A673 (cell line): ENCODE measurements at regions not wholly inside any gene's neighbourhood (a gene's known extent, or its start where the extent isn't known, plus 50 kb on each side); places are given as distances from the start of the nearest gene placed in this dataset.

ENCODE experiments used
- CTCF ChIP-seq: fragments of 300-800, 200-600 bp; sonication (generic); conservative IDR thresholded peaks from 2 replicates; pipeline ENCODE4 v1.5.1; 2017; ENCODE audit warnings: low read depth, mild to moderate bottlenecking, antibody characterized with exemption, low read length, moderate library complexity, mixed read lengths
- EZH2 ChIP-seq: fragments of 200-600 bp; sonication (generic); IDR thresholded peaks from 2 replicates; pipeline ENCODE4 v1.6.1; 2017; ENCODE audit warnings: borderline replicate concordance, low read depth, mild to moderate bottlenecking, mixed read lengths, antibody characterized with exemption, low read length; ENCODE audit not compliant: poor library complexity, severe bottlenecking

- no peak for TF ChIP-seq CTCF
- no peak for TF ChIP-seq EZH2
Measured at GRCh38 chr15:93415576-93415975, 326.6 kb upstream of the RGMA start.
